Endodermal cell (in vitro differentiated cells): ENCODE measurements at regions not wholly inside any gene's neighbourhood (a gene's known extent, or its start where the extent isn't known, plus 50 kb on each side); places are given as distances from the start of the nearest gene placed in this dataset.

Experiments
- DNase-seq: peaks from one replicate; pipeline ENCODE4 v3.0.0-alpha.2; 2017
- H3K27ac ChIP-seq: 2 replicates; pipeline ENCODE4 v1.5.1; 2013; ENCODE audit warnings: mild to moderate bottlenecking, low read depth, low read length, moderate library complexity
- H3K27me3 ChIP-seq: 2 replicates; pipeline ENCODE4 v1.6.1; 2013; ENCODE audit warnings: mild to moderate bottlenecking, low read length, moderate library complexity; ENCODE audit not compliant: insufficient read depth, control insufficient read depth, poor library complexity, severe bottlenecking
- H3K36me3 ChIP-seq: 2 replicates; pipeline ENCODE4 v1.7.0; 2013; ENCODE audit warnings: mild to moderate bottlenecking, low read length, moderate library complexity; ENCODE audit not compliant: control insufficient read depth, insufficient read depth
- H3K4me1 ChIP-seq: one replicate; pipeline ENCODE4 v1.7.0; 2013; ENCODE audit warnings: low read length; ENCODE audit not compliant: control insufficient read depth, insufficient read depth
- H3K4me3 ChIP-seq: 2 replicates; pipeline ENCODE4 v1.5.1; 2013; ENCODE audit warnings: mild to moderate bottlenecking, low read length, moderate library complexity
- H3K9ac ChIP-seq: 2 replicates; pipeline ENCODE4 v1.6.1; 2013; ENCODE audit warnings: mild to moderate bottlenecking, low read length, moderate library complexity; ENCODE audit not compliant: poor library complexity, severe bottlenecking; ENCODE audit errors: extremely low read depth
- H3K9me3 ChIP-seq: 2 replicates; pipeline ENCODE4 v1.6.1; 2013; ENCODE audit warnings: mild to moderate bottlenecking, low read length, moderate library complexity; ENCODE audit not compliant: control insufficient read depth
- H3K27ac Mint-ChIP-seq: 2 replicates; pipeline ENCODE4 v1.8.0; 2020; ENCODE audit warnings: mixed read lengths
- H3K27me3 Mint-ChIP-seq: 2 replicates; pipeline ENCODE4 v1.8.0; 2021; ENCODE audit warnings: mild to moderate bottlenecking, mixed read lengths; ENCODE audit not compliant: insufficient read depth
- H3K36me3 Mint-ChIP-seq: 2 replicates; pipeline ENCODE4 v1.8.0; 2020; ENCODE audit warnings: low read depth, mixed read lengths
- H3K4me1 Mint-ChIP-seq: 2 replicates; pipeline ENCODE4 v1.8.0; 2020; ENCODE audit warnings: mixed read lengths
- H3K4me3 Mint-ChIP-seq: 2 replicates; pipeline ENCODE4 v1.8.0; 2020; ENCODE audit warnings: mild to moderate bottlenecking, moderate library complexity, mixed read lengths
- H3K9me3 Mint-ChIP-seq: 2 replicates; pipeline ENCODE4 v1.8.0; 2020; ENCODE audit warnings: mild to moderate bottlenecking, mixed read lengths
- CTCF ChIP-seq: fragments of 200-600 bp; sonication (generic); conservative IDR thresholded peaks from 2 replicates; pipeline ENCODE4 v1.5.0; 2021; ENCODE audit warnings: antibody characterized with exemption, mild to moderate bottlenecking
- WGBS, 2 experiments: methylation state at CpG; one replicate each; pipeline versions ENCODE4 v1.1.5 to v1.1.7; 2013; ENCODE audit warnings: missing lambda C conversion rate in 2 of 2, mixed read lengths in 1 of 2; ENCODE audit not compliant: insufficient coverage in 1 of 2, insufficient read length in 1 of 2; 5-methylcytosine and 5-hydroxymethylcytosine counted together

- no peak overlapping the region for H3K4me3 Mint-ChIP-seq
- Histone ChIP-seq H3K4me1 (peaks cover 27% of the 10 kb centered on the region), H3K27me3 (no peaks in the 10 kb centered on the region), H3K27ac (peak overlapping the region; percentile 76), H3K9ac (no peak overlapping the region), H3K4me3 (no peak overlapping the region), H3K9me3 (no peaks in the 10 kb centered on the region), H3K36me3 (no peaks in the 10 kb centered on the region)
- no peaks in the 10 kb centered on the region for H3K27me3 Mint-ChIP-seq
- TF ChIP-seq CTCF: peak; percentile 54
- DNase-seq: peak; percentile 66
- no peaks in the 10 kb centered on the region for H3K9me3 Mint-ChIP-seq
- H3K4me1 Mint-ChIP-seq: peaks cover 50% of the 10 kb centered on the region
- peak overlapping the region; percentile 81 for H3K27ac Mint-ChIP-seq
- WGBS, 2 experiments: 31 to 69% methylated on average over 3 of the region's 3 CpGs
- no peaks in the 10 kb centered on the region for H3K36me3 Mint-ChIP-seq
Observed at GRCh38 chr15:63436872-63437375, 55.3 kb upstream of the CA12 start.

GRCh38 chr15:63439536-63440264, 58.1 kb upstream of the CA12 start:
- TF ChIP-seq CTCF: no peak
- Mint-ChIP-seq H3K27me3 (no peaks in the 10 kb centered on the region), H3K4me3 (no peak overlapping the region), H3K27ac (peak overlapping the region; percentile 12), H3K36me3 (no peaks in the 10 kb centered on the region), H3K9me3 (no peaks in the 10 kb centered on the region), H3K4me1 (peaks cover 39% of the 10 kb centered on the region)
- DNase-seq: no peak
- Histone ChIP-seq H3K4me1 (peaks cover 22% of the 10 kb centered on the region), H3K9ac (no peak overlapping the region), H3K4me3 (no peak overlapping the region), H3K27ac (no peak overlapping the region), H3K9me3 (no peaks in the 10 kb centered on the region), H3K36me3 (no peaks in the 10 kb centered on the region), H3K27me3 (no peaks in the 10 kb centered on the region)
- 88 to 92% methylated on average over 6 to 7 of the region's 7 CpGs for WGBS, 2 experiments

GRCh38 chr15:63440265-63440648, 58.6 kb upstream of the CA12 start:
- Mint-ChIP-seq H3K4me1 (peaks cover 33% of the 10 kb centered on the region), H3K27ac (no peak overlapping the region), H3K4me3 (no peak overlapping the region), H3K9me3 (no peaks in the 10 kb centered on the region), H3K27me3 (no peaks in the 10 kb centered on the region), H3K36me3 (no peaks in the 10 kb centered on the region)
- no peaks in the 10 kb centered on the region for H3K36me3 ChIP-seq
- no peak overlapping the region for H3K4me3 ChIP-seq
- DNase-seq: no peak
- 91 to 93% methylated on average over 2 to 3 of the region's 3 CpGs for WGBS, 2 experiments
- no peak overlapping the region for H3K9ac ChIP-seq
- H3K9me3 ChIP-seq: no peaks in the 10 kb centered on the region
- H3K27ac ChIP-seq: no peak overlapping the region
- peaks cover 19% of the 10 kb centered on the region for H3K4me1 ChIP-seq
- no peak for TF ChIP-seq CTCF
- H3K27me3 ChIP-seq: no peaks in the 10 kb centered on the region
